G401.6 (cell line): ENCODE measurements at regions not wholly inside any gene's neighbourhood (a gene's known extent, or its start where the extent isn't known, plus 50 kb on each side); places are given as distances from the start of the nearest gene placed in this dataset.

ENCODE experiments used
- FAIRE-seq: peaks from 2 replicates; lab custom pipeline; 2012; peaks lifted over from hg19 to GRCh38; lab: Jason Lieb, UNC

- no peak for FAIRE-seq
Measured at GRCh38 chr4:82017680-82018079, 356.1 kb downstream of the HNRNPD start.

- no peak for FAIRE-seq
Measured at GRCh38 chr4:82005158-82005557, 368.6 kb downstream of the HNRNPD start.

GRCh38 chr4:81997313-81997712, 376.5 kb downstream of the HNRNPD start:
- no peak for FAIRE-seq

GRCh38 chr4:81990898-81991297, 382.9 kb downstream of the HNRNPD start:
- FAIRE-seq: no peak

- no peak for FAIRE-seq
Measured at GRCh38 chr4:81990211-81990610, 383.6 kb downstream of the HNRNPD start.

- FAIRE-seq: no peak
Measured at GRCh38 chr4:81989202-81989601, 384.6 kb downstream of the HNRNPD start.

GRCh38 chr4:81988178-81988577, 385.6 kb downstream of the HNRNPD start:
- FAIRE-seq: no peak

GRCh38 chr4:81984746-81985145, 389.0 kb downstream of the HNRNPD start:
- no peak for FAIRE-seq

GRCh38 chr4:81982846-81983540, 390.8 kb downstream of the HNRNPD start:
- FAIRE-seq: no peak

GRCh38 chr4:81981218-81981617, 392.6 kb downstream of the HNRNPD start:
- no peak for FAIRE-seq

GRCh38 chr4:81974523-81974922, 399.3 kb downstream of the HNRNPD start:
- FAIRE-seq: no peak

- FAIRE-seq: no peak
Measured at GRCh38 chr4:81971637-81972381, 402.0 kb downstream of the HNRNPD start.

- FAIRE-seq: no peak
Measured at GRCh38 chr4:81971061-81971460, 402.7 kb downstream of the HNRNPD start.

GRCh38 chr4:81970454-81970853, 403.3 kb downstream of the HNRNPD start:
- FAIRE-seq: no peak

- FAIRE-seq: no peak
Measured at GRCh38 chr4:81966676-81967075, 407.1 kb downstream of the HNRNPD start.

- FAIRE-seq: no peak
Measured at GRCh38 chr4:81965911-81966310, 407.9 kb downstream of the HNRNPD start.

GRCh38 chr4:81965454-81965853, 408.3 kb downstream of the HNRNPD start:
- FAIRE-seq: no peak

GRCh38 chr4:81963763-81964020, 410.1 kb downstream of the HNRNPD start:
- FAIRE-seq: no peak

- FAIRE-seq: no peak
Measured at GRCh38 chr4:81963015-81963762, 410.6 kb downstream of the HNRNPD start.

- no peak for FAIRE-seq
Measured at GRCh38 chr4:81960961-81961360, 412.8 kb downstream of the HNRNPD start.

GRCh38 chr4:81954271-81954670, 419.5 kb downstream of the HNRNPD start:
- FAIRE-seq: no peak

GRCh38 chr4:81951891-81952455, 421.8 kb downstream of the HNRNPD start:
- FAIRE-seq: no peak

- FAIRE-seq: no peak
Measured at GRCh38 chr4:81946996-81947395, 426.8 kb downstream of the HNRNPD start.
